Epithelial cell of proximal tubule (primary cell): ENCODE measurements at regions not wholly inside any gene's neighbourhood (a gene's known extent, or its start where the extent isn't known, plus 50 kb on each side); places are given as distances from the start of the nearest gene placed in this dataset.

Experiments
- DNase-seq: peaks from one replicate; pipeline ENCODE4 v3.0.0-alpha.2; 2011; ENCODE audit warnings: low read depth
- H3K4me3 ChIP-seq: 2 replicates; pipeline ENCODE4 v1.5.1; 2011; ENCODE audit warnings: low read depth, mild to moderate bottlenecking, low read length
- TF ChIP-seq, protein P1 (sequence below): conservative IDR thresholded peaks from 2 replicates; pipeline ENCODE4 v1.5.1; 2012; ENCODE audit warnings: low read depth, mild to moderate bottlenecking, low read length

DNA sequence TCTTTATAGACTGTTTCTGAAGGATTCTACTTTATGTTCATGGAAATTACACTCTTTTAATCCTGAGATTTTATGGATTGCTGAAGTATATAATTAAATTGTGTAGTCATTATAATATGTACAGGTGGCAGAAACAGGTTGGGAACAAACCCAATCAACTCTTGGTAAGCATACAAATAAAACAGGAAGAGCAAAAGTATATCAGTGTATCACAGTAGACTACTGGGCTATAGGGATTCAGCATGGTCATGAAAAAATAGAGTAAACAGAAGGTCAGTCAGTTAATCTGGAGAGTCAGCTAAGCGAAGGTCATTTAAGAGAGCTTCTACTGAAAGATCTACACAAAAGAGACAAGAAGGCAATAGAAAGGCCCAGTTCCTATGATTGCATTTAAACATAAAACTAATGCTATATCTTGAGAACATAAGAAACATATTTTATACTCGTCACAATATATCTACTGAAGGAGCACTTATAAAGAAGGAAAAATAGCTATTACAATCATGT lies 178.9 kb upstream of the ECI2 start:
- no peak overlapping the region for H3K4me3 ChIP-seq
- DNase-seq, result no peak
- TF ChIP-seq, protein P1, sequence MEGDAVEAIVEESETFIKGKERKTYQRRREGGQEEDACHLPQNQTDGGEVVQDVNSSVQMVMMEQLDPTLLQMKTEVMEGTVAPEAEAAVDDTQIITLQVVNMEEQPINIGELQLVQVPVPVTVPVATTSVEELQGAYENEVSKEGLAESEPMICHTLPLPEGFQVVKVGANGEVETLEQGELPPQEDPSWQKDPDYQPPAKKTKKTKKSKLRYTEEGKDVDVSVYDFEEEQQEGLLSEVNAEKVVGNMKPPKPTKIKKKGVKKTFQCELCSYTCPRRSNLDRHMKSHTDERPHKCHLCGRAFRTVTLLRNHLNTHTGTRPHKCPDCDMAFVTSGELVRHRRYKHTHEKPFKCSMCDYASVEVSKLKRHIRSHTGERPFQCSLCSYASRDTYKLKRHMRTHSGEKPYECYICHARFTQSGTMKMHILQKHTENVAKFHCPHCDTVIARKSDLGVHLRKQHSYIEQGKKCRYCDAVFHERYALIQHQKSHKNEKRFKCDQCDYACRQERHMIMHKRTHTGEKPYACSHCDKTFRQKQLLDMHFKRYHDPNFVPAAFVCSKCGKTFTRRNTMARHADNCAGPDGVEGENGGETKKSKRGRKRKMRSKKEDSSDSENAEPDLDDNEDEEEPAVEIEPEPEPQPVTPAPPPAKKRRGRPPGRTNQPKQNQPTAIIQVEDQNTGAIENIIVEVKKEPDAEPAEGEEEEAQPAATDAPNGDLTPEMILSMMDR, result no peak

DNA sequence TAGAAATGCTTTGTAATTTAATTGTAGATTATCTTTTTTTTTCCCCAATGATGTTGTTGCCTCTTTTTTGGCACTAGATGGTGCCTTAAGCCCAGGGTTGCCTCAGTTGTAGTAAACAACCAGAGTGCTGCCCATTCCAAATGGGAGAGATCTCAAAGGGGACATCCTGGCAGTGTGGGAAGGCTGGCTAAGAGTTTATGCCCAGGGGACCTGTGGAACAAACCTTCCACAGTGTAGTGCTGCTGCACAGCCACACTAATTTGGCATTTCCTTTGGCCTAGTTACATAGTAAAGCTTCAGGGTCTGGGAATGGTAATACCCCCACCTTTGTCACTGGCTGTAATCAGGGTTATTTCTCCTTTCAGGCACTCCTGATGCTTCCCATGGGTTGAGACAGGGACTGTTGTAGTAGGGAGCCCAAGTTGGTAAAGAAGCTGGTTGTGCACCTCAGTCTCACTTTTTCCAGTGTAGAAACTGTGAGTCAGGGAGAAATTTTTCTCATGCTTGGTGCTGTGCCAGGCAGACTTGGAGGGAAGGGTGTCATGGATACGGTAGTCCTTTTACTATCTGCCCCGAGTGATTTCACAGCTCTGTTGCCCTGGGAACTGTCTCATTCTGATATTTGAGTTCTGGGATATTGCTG lies 177.8 kb upstream of the ECI2 start:
- H3K4me3 ChIP-seq, result no peak overlapping the region

DNA sequence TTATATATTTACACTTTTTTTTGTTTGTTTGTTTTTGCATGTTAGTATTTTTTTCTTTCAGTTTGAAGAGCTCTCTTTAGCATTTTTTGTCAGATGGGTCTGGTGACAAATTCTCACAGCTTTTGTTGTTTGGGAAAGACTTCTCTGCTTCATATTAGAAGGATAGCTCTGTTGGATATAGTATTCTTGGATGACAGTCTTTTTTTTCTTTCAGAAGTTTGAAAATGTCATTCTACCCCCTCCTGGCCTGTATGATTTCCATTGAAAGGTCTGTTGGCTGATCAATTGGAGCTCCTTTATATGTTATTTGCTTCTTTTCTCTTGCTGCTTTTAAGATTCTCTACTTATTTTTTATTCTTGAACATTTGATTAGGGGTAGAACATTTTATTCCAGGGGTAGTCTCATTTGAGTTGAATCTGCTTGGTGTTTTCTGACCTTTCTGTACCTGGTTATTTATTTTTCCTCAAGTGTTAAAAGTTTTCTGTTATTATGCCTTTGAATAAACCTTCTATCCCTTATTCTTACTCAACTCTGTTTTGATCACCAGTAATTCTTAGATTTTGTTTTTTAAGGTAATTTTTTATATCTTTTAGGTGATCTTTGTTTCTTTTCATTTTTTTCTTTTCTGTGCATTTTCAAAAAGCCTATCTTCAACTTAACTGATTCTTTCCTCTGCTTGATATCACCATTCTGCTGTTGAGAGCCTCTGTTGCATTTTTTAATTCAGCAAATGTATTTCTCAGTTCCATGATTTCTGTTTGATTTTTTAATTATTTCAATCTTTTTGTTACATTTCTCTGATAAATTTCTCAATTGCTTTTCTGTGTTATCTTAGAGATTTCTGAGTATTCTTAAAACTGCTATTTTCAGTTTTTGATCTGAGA lies 176.8 kb upstream of the ECI2 start:
- TF ChIP-seq, protein P1, result no peak
- no peak for DNase-seq
- H3K4me3 ChIP-seq, result no peak overlapping the region

More for the DNA sequence above, 177.8 kb upstream of the ECI2 start:
- TF ChIP-seq, protein P1, result peak; percentile 80
- peak; percentile 82 for DNase-seq

DNA sequence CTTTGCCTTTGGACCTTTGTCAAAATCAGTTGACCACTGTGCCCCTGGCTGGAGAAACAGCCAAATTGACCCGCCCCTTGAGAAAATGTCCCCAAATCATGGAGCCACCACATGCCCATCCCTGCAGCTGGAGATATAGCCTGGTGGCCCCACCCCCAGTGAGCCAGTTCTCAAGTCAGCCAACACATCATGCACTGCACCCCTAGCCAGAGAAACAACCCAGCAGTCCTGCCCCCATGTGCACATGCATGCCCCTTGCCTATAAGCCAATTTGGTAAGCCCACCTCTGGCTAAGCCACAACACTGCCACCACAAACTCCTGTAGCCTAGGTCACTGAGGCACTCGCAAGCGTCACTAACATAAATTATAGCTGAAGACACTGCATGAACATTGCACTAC lies 174.2 kb upstream of the ECI2 start:
- H3K4me3 ChIP-seq, result no peak overlapping the region
- DNase-seq, result no peak
- TF ChIP-seq, protein P1, result no peak

DNA sequence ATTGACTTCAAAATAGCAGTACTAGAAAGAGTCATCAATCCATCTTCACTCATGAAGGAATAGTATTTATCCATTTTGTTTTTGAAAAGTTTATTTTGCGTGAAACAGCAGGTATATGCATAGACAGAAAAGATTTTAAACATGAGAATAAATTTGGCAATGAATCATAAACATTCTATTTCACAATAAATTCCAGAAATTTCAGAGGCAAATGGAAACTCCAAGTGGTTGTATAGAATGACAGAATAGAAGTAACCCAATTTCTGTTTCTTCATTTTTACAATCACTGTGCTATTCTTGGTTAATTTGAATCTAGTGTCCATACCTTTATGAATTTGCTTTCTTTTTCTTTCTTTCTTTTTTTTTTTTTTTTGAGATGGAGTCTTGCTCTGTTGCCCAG lies 173.0 kb upstream of the ECI2 start:
- no peak overlapping the region for H3K4me3 ChIP-seq
- no peak for DNase-seq
- TF ChIP-seq, protein P1, result no peak

DNA sequence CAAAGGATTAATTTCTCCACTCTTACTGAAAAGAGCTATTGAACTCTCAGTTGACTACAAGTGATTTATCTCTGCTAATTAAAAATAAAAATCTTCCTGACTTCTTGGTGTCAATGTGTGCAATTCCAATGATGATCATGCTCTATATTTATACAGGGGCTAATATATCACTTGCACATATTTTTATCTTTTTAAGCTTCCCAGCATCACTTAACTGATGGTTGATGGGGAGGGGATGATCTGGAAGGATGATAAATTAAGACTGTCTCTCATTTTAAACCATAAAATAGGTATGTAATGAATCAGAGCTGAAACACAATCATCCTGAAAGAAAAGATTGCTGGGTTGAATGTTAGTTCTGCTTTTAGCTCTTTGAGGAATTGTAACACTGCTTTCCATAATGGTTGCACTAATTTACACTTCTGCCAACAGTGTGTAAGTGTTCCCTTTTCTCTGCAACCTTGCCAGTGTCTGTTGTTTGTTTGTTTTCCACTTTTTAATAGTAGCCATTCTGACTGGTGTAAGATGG lies 169.6 kb upstream of the ECI2 start:
- TF ChIP-seq, protein P1, result no peak
- no peak for DNase-seq
- no peak overlapping the region for H3K4me3 ChIP-seq
